ENCODE measurements at regions not wholly inside any gene's neighbourhood (a gene's known extent, or its start where the extent isn't known, plus 50 kb on each side); places are given as distances from the start of the nearest gene placed in this dataset.

DNA sequence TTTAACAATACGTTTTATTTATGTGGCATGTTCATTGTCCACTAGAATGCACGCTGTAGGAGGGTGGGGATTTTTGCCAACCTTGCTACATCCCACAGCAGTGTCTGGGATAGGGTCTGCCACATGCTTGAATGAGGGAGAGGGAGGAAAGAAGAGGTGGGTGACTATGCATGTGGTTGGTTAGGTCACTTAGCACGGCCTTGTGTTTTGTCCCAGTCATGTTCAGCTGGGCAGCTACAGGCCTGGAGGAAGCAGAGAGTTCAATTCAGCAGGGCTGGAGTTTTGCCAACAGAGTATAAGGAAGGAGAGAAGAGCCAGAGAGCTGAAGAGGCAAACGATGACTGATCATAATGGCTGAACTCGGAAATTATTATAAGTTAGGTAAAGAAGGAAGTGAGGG is 268.4 kb upstream of the NSMCE3 start:
- Histone ChIP-seq H3K79me2 (ENCODE audit: control insufficient read depth, insufficient read depth, low read length, poor library complexity) (no peaks in the 10 kb centered on the region), H3K18ac (ENCODE audit: low read length) (no peak overlapping the region), H3K27ac (ENCODE audit: low read depth, low read length) (no peak overlapping the region), H3K27me3 (ENCODE audit: insufficient read depth, low read length) (no peaks in the 10 kb centered on the region), H2BK5ac (ENCODE audit: low read depth, low read length, poor library complexity) (no peak overlapping the region), H2AK5ac (ENCODE audit: low read length) (no peak overlapping the region), H2BK12ac (ENCODE audit: low read length) (no peak overlapping the region), H2BK120ac (ENCODE audit: insufficient read depth, low read length, poor library complexity) (no peak overlapping the region), H3K4me2 (ENCODE audit: low read length) (no peak overlapping the region), H3K9ac (ENCODE audit: low read length) (no peak overlapping the region), H3K4me3 (ENCODE audit: low read depth, low read length) (no peak overlapping the region), H3K79me1 (ENCODE audit: low read length) (no peaks in the 10 kb centered on the region), H3K4ac (ENCODE audit: low read depth, low read length) (no peak overlapping the region), H3K9me3 (ENCODE audit: insufficient read depth, low read depth, low read length) (peaks cover 1% of the 10 kb centered on the region), H4K8ac (ENCODE audit: low read depth, low read length) (no peak overlapping the region), H3K36me3 (ENCODE audit: control insufficient read depth in 1 of 2, insufficient read depth in 2 of 2, low read length in 2 of 2) (no peaks in the 10 kb centered on the region), H4K12ac (ENCODE audit: low read depth, low read length) (no peak overlapping the region), H3K23ac (ENCODE audit: low read length) (no peak overlapping the region), H3K4me1 (ENCODE audit: control insufficient read depth in 1 of 2, insufficient read depth in 2 of 2, low read length in 2 of 2) (peaks cover 3 to 5% of the 10 kb centered on the region in 2 experiments), H4K91ac (ENCODE audit: low read depth, low read length) (no peak overlapping the region), H3K14ac (ENCODE audit: low read length) (no peak overlapping the region), H2AFZ (ENCODE audit: insufficient read depth, low read length, poor library complexity) (no peak overlapping the region)
- no CpG with 5 or more reads among the region's 5 CpGs for WGBS (ENCODE audit: extremely low coverage, insufficient coverage, insufficient read length)
- DNase-seq = no peak

- H4K91ac ChIP-seq (ENCODE audit: low read depth, low read length) = no peak overlapping the region
- peaks cover 3 to 5% of the 10 kb centered on the region in 2 experiments for H3K4me1 ChIP-seq (ENCODE audit: control insufficient read depth in 1 of 2, insufficient read depth in 2 of 2, low read length in 2 of 2)
- WGBS (ENCODE audit: extremely low coverage, insufficient coverage, insufficient read length) = no CpG with 5 or more reads among the region's 3 CpGs
- no peak overlapping the region for H3K18ac ChIP-seq (ENCODE audit: low read length)
- H4K12ac ChIP-seq (ENCODE audit: low read depth, low read length) = no peak overlapping the region
- H3K9me3 ChIP-seq (ENCODE audit: insufficient read depth, low read depth, low read length) = peaks cover 1% of the 10 kb centered on the region
- H3K4ac ChIP-seq (ENCODE audit: low read depth, low read length) = no peak overlapping the region
- H2AK5ac ChIP-seq (ENCODE audit: low read length) = no peak overlapping the region
- H3K4me3 ChIP-seq (ENCODE audit: low read depth, low read length) = no peak overlapping the region
- no peak overlapping the region for H3K4me2 ChIP-seq (ENCODE audit: low read length)
- no peak overlapping the region for H3K27ac ChIP-seq (ENCODE audit: low read depth, low read length)
- H3K79me2 ChIP-seq (ENCODE audit: control insufficient read depth, insufficient read depth, low read length, poor library complexity) = no peaks in the 10 kb centered on the region
- no peak overlapping the region for H4K8ac ChIP-seq (ENCODE audit: low read depth, low read length)
- no peak overlapping the region for H2BK120ac ChIP-seq (ENCODE audit: insufficient read depth, low read length, poor library complexity)
- no peak for DNase-seq
- no peak overlapping the region for H2BK5ac ChIP-seq (ENCODE audit: low read depth, low read length, poor library complexity)
- H2BK12ac ChIP-seq (ENCODE audit: low read length) = no peak overlapping the region
- H3K14ac ChIP-seq (ENCODE audit: low read length) = no peak overlapping the region
- H3K27me3 ChIP-seq (ENCODE audit: insufficient read depth, low read length) = no peaks in the 10 kb centered on the region
- no peaks in the 10 kb centered on the region for H3K79me1 ChIP-seq (ENCODE audit: low read length)
- no peak overlapping the region for H3K23ac ChIP-seq (ENCODE audit: low read length)
- no peak overlapping the region for H3K9ac ChIP-seq (ENCODE audit: low read length)
- no peaks in the 10 kb centered on the region for H3K36me3 ChIP-seq (ENCODE audit: control insufficient read depth in 1 of 2, insufficient read depth in 2 of 2, low read length in 2 of 2)
- H2AFZ ChIP-seq (ENCODE audit: insufficient read depth, low read length, poor library complexity) = no peak overlapping the region
Measured at GRCh38 chr15:29535952-29536351, 266.3 kb upstream of the NSMCE3 start.

DNA sequence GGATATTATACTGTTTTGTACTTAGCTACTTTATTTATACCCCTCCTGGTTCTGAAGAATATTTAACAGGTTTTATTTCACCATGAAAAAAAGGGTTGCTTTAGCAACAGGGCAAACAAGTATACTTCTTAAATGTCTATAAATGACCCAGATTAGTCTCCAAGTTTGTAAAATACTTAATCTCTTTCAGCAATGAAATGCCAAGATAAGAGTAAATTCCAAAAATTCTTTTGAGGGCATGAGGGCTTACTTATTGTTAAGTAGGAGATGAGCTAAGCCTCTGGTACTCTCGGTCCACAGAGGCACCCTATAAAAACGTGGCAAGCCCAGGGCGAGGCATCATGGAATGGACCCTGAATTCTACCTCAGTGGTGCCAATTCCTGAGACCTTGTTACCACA is 264.8 kb upstream of the NSMCE3 start:
- H3K27me3 ChIP-seq (ENCODE audit: insufficient read depth, low read length) = no peaks in the 10 kb centered on the region
- no peak overlapping the region for H3K4ac ChIP-seq (ENCODE audit: low read depth, low read length)
- no peak overlapping the region for H3K14ac ChIP-seq (ENCODE audit: low read length)
- peak in 1 of 2 donors; percentile 60 for DNase-seq
- H4K12ac ChIP-seq (ENCODE audit: low read depth, low read length) = no peak overlapping the region
- H3K9ac ChIP-seq (ENCODE audit: low read length) = no peak overlapping the region
- H3K18ac ChIP-seq (ENCODE audit: low read length) = no peak overlapping the region
- no peak overlapping the region for H4K91ac ChIP-seq (ENCODE audit: low read depth, low read length)
- H3K9me3 ChIP-seq (ENCODE audit: insufficient read depth, low read depth, low read length) = no peaks in the 10 kb centered on the region
- no peak overlapping the region for H2AK5ac ChIP-seq (ENCODE audit: low read length)
- no CpG with 5 or more reads among the region's 3 CpGs for WGBS (ENCODE audit: extremely low coverage, insufficient coverage, insufficient read length)
- peaks cover 3 to 5% of the 10 kb centered on the region in 2 experiments for H3K4me1 ChIP-seq (ENCODE audit: control insufficient read depth in 1 of 2, insufficient read depth in 2 of 2, low read length in 2 of 2)
- no peak overlapping the region for H3K23ac ChIP-seq (ENCODE audit: low read length)
- H2BK120ac ChIP-seq (ENCODE audit: insufficient read depth, low read length, poor library complexity) = no peak overlapping the region
- H3K4me3 ChIP-seq (ENCODE audit: low read depth, low read length) = no peak overlapping the region
- H3K36me3 ChIP-seq (ENCODE audit: control insufficient read depth in 1 of 2, insufficient read depth in 2 of 2, low read length in 2 of 2) = no peaks in the 10 kb centered on the region
- H4K8ac ChIP-seq (ENCODE audit: low read depth, low read length) = no peak overlapping the region
- no peaks in the 10 kb centered on the region for H3K79me1 ChIP-seq (ENCODE audit: low read length)
- no peak overlapping the region for H3K4me2 ChIP-seq (ENCODE audit: low read length)
- no peak overlapping the region for H2AFZ ChIP-seq (ENCODE audit: insufficient read depth, low read length, poor library complexity)
- no peak overlapping the region for H2BK12ac ChIP-seq (ENCODE audit: low read length)
- H3K27ac ChIP-seq (ENCODE audit: low read depth, low read length) = no peak overlapping the region
- no peaks in the 10 kb centered on the region for H3K79me2 ChIP-seq (ENCODE audit: control insufficient read depth, insufficient read depth, low read length, poor library complexity)
- no peak overlapping the region for H2BK5ac ChIP-seq (ENCODE audit: low read depth, low read length, poor library complexity)

GRCh38 chr15:29533647-29534046 is 264.0 kb upstream of the NSMCE3 start:
- no peak overlapping the region for H2BK12ac ChIP-seq (ENCODE audit: low read length)
- no peak overlapping the region for H4K8ac ChIP-seq (ENCODE audit: low read depth, low read length)
- H3K9me3 ChIP-seq (ENCODE audit: insufficient read depth, low read depth, low read length) = no peaks in the 10 kb centered on the region
- no peak for DNase-seq
- WGBS (ENCODE audit: extremely low coverage, insufficient coverage, insufficient read length) = no CpG with 5 or more reads among the region's 5 CpGs
- H3K27ac ChIP-seq (ENCODE audit: low read depth, low read length) = peak overlapping the region; percentile 40
- no peak overlapping the region for H3K9ac ChIP-seq (ENCODE audit: low read length)
- no peak overlapping the region for H3K4me2 ChIP-seq (ENCODE audit: low read length)
- H3K27me3 ChIP-seq (ENCODE audit: insufficient read depth, low read length) = no peaks in the 10 kb centered on the region
- no peak overlapping the region for H3K4ac ChIP-seq (ENCODE audit: low read depth, low read length)
- H2AK5ac ChIP-seq (ENCODE audit: low read length) = no peak overlapping the region
- H2AFZ ChIP-seq (ENCODE audit: insufficient read depth, low read length, poor library complexity) = no peak overlapping the region
- no peak overlapping the region for H4K91ac ChIP-seq (ENCODE audit: low read depth, low read length)
- H3K4me3 ChIP-seq (ENCODE audit: low read depth, low read length) = no peak overlapping the region
- H3K14ac ChIP-seq (ENCODE audit: low read length) = no peak overlapping the region
- no peaks in the 10 kb centered on the region for H3K36me3 ChIP-seq (ENCODE audit: control insufficient read depth in 1 of 2, insufficient read depth in 2 of 2, low read length in 2 of 2)
- H3K79me2 ChIP-seq (ENCODE audit: control insufficient read depth, insufficient read depth, low read length, poor library complexity) = no peaks in the 10 kb centered on the region
- no peaks in the 10 kb centered on the region for H3K79me1 ChIP-seq (ENCODE audit: low read length)
- H3K23ac ChIP-seq (ENCODE audit: low read length) = no peak overlapping the region
- peaks cover 3 to 5% of the 10 kb centered on the region in 2 experiments for H3K4me1 ChIP-seq (ENCODE audit: control insufficient read depth in 1 of 2, insufficient read depth in 2 of 2, low read length in 2 of 2)
- H2BK120ac ChIP-seq (ENCODE audit: insufficient read depth, low read length, poor library complexity) = no peak overlapping the region
- no peak overlapping the region for H3K18ac ChIP-seq (ENCODE audit: low read length)
- H4K12ac ChIP-seq (ENCODE audit: low read depth, low read length) = no peak overlapping the region
- no peak overlapping the region for H2BK5ac ChIP-seq (ENCODE audit: low read depth, low read length, poor library complexity)
